ENCODE measurements at regions not wholly inside any gene's neighbourhood (a gene's known extent, or its start where the extent isn't known, plus 50 kb on each side); places are given as distances from the start of the nearest gene placed in this dataset.
"Not testable (repeated sequence)": the region's sequence is repeated elsewhere in the genome, so short reads cannot be mapped to it uniquely, and the experiment has no call there.

GRCh38 chr10:25839683-25840082 lies 94.3 kb upstream of the MYO3A start:
- Histone ChIP-seq H3K9ac (ENCODE audit: low read depth, low read length) (no peak overlapping the region), H3K9me3 (ENCODE audit: control insufficient read depth, insufficient read depth, low read length) (no peaks in the 10 kb centered on the region), H3K36me3 (ENCODE audit: insufficient read depth, low read length) (no peaks in the 10 kb centered on the region), H3K4me1 (ENCODE audit: insufficient read depth, low read length) (no peaks in the 10 kb centered on the region)

GRCh38 chr10:25840875-25841274 lies 93.2 kb upstream of the MYO3A start:
- H3K9me3 ChIP-seq (ENCODE audit: control insufficient read depth, insufficient read depth, low read length); H3K4me1 ChIP-seq (ENCODE audit: insufficient read depth, low read length); H3K36me3 ChIP-seq (ENCODE audit: insufficient read depth, low read length); H3K9ac ChIP-seq (ENCODE audit: low read depth, low read length): not testable (repeated sequence)

DNA sequence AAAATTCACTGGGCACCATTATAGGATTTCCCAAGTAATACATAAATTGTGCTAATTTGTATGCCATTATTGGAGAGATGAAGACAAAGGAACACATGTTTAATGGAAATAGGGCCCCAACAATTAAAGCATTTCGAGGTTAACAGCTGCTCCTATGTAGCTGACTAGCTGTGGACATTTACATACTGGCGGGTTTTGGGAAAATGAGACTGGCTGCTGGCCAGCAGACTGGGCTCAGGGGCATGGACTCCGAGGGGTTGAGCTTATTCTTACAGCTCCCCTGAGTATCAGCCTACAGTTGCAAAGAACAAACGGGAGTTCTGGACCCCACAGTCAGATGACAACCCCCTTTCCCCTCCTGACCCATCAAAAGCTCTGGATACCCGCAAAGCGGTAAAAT lies 91.9 kb upstream of the MYO3A start:
- no peak overlapping the region for H3K9ac ChIP-seq (ENCODE audit: low read depth, low read length)
- no peaks in the 10 kb centered on the region for H3K9me3 ChIP-seq (ENCODE audit: control insufficient read depth, insufficient read depth, low read length)
- no peaks in the 10 kb centered on the region for H3K4me1 ChIP-seq (ENCODE audit: insufficient read depth, low read length)

DNA sequence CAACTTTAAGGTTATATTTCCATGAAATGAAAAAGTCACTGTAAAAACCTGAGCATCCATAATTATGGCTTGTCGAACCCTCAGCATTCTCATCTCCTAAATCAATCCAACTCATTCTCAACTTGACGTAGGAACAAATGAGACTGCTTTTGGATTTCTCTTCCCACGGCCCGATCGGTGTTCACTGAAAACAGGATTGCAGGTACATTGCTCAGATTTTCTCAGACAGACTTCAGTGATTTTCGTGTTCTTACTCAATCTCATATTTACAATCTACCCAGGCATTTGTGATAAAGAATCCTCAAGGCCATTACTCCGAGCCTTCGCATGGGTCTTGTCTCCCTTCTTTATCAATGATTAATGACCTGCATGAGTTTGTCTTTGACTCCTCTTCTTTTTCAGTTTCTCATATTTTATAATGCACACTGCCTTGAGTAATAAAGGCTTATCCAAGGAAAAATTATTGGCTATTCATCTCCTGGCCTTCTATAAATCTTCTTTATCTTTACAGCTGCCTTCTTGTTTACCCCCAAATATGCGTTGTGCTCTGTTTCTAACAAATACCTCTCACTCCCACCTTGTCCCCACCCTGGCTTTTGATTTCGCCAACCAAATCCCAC lies 90.4 kb upstream of the MYO3A start:
- Histone ChIP-seq H3K36me3 (ENCODE audit: insufficient read depth, low read length) (no peaks in the 10 kb centered on the region), H3K9ac (ENCODE audit: low read depth, low read length) (no peak overlapping the region)

More for the DNA sequence above, 91.9 kb upstream of the MYO3A start:
- H3K36me3 ChIP-seq (ENCODE audit: insufficient read depth, low read length), result no peaks in the 10 kb centered on the region

GRCh38 chr10:25844716-25845115 lies 89.3 kb upstream of the MYO3A start:
- not testable (repeated sequence) for H3K9me3 ChIP-seq (ENCODE audit: control insufficient read depth, insufficient read depth, low read length); H3K4me1 ChIP-seq (ENCODE audit: insufficient read depth, low read length); H3K9ac ChIP-seq (ENCODE audit: low read depth, low read length); H3K36me3 ChIP-seq (ENCODE audit: insufficient read depth, low read length)

More for the DNA sequence above, 90.4 kb upstream of the MYO3A start:
- Histone ChIP-seq H3K4me1 (ENCODE audit: insufficient read depth, low read length) (no peaks in the 10 kb centered on the region), H3K9me3 (ENCODE audit: control insufficient read depth, insufficient read depth, low read length) (no peaks in the 10 kb centered on the region)

- Histone ChIP-seq H3K9ac (ENCODE audit: low read depth, low read length) (no peak overlapping the region), H3K4me1 (ENCODE audit: insufficient read depth, low read length) (peaks cover 25% of the 10 kb centered on the region), H3K9me3 (ENCODE audit: control insufficient read depth, insufficient read depth, low read length) (no peaks in the 10 kb centered on the region), H3K36me3 (ENCODE audit: insufficient read depth, low read length) (no peaks in the 10 kb centered on the region)
These were observed 84.8 kb upstream of the MYO3A start for GRCh38 chr10:25849268-25849667.

- Histone ChIP-seq H3K9ac (ENCODE audit: low read depth, low read length) (no peak overlapping the region), H3K9me3 (ENCODE audit: control insufficient read depth, insufficient read depth, low read length) (no peaks in the 10 kb centered on the region), H3K36me3 (ENCODE audit: insufficient read depth, low read length) (no peaks in the 10 kb centered on the region), H3K4me1 (ENCODE audit: insufficient read depth, low read length) (peaks cover 25% of the 10 kb centered on the region)
These were observed 84.0 kb upstream of the MYO3A start for GRCh38 chr10:25849988-25850387.

GRCh38 chr10:25851548-25851947 lies 82.5 kb upstream of the MYO3A start:
- H3K36me3 ChIP-seq (ENCODE audit: insufficient read depth, low read length), result no peaks in the 10 kb centered on the region
- H3K9me3 ChIP-seq (ENCODE audit: control insufficient read depth, insufficient read depth, low read length), result no peaks in the 10 kb centered on the region
- H3K9ac ChIP-seq (ENCODE audit: low read depth, low read length), result no peak overlapping the region
- H3K4me1 ChIP-seq (ENCODE audit: insufficient read depth, low read length), result peaks cover 25% of the 10 kb centered on the region

GRCh38 chr10:25852364-25852941 lies 81.6 kb upstream of the MYO3A start:
- peaks cover 25% of the 10 kb centered on the region for H3K4me1 ChIP-seq (ENCODE audit: insufficient read depth, low read length)

GRCh38 chr10:25858076-25858475 lies 76.0 kb upstream of the MYO3A start:
- Histone ChIP-seq H3K4me1 (ENCODE audit: insufficient read depth, low read length) (no peaks in the 10 kb centered on the region), H3K9ac (ENCODE audit: low read depth, low read length) (no peak overlapping the region), H3K9me3 (ENCODE audit: control insufficient read depth, insufficient read depth, low read length) (no peaks in the 10 kb centered on the region), H3K36me3 (ENCODE audit: insufficient read depth, low read length) (no peaks in the 10 kb centered on the region)

More at GRCh38 chr10:25852364-25852941, 81.6 kb upstream of the MYO3A start:
- H3K9me3 ChIP-seq (ENCODE audit: control insufficient read depth, insufficient read depth, low read length), result no peaks in the 10 kb centered on the region
- no peak overlapping the region for H3K9ac ChIP-seq (ENCODE audit: low read depth, low read length)
- no peaks in the 10 kb centered on the region for H3K36me3 ChIP-seq (ENCODE audit: insufficient read depth, low read length)

DNA sequence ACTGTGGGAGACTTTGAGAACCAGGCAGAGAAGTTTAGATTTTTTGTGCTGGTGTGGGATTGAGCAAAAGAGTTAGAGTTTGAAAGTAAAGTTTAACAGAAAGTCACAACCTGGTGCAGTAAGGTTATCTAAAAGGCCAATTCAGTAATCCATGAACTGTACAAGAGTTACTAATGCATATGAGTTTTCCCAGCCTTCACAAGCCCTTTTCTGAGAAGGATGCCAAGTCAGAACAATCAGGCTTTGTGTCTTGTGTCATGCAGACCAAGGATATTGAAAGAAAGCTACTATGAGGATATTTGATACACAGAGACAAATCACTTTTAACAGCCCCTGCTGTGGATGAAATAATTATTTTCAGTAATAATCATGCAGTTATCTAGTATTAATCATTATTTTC lies 68.8 kb upstream of the MYO3A start:
- no peaks in the 10 kb centered on the region for H3K9me3 ChIP-seq (ENCODE audit: control insufficient read depth, insufficient read depth, low read length)

GRCh38 chr10:25867321-25867720 lies 66.7 kb upstream of the MYO3A start:
- Histone ChIP-seq H3K9ac (ENCODE audit: low read depth, low read length) (no peak overlapping the region), H3K4me1 (ENCODE audit: insufficient read depth, low read length) (no peaks in the 10 kb centered on the region), H3K9me3 (ENCODE audit: control insufficient read depth, insufficient read depth, low read length) (0 out of 2 replicates have a peak, but pooled peaks cover 4% of the 10 kb centered on the region), H3K36me3 (ENCODE audit: insufficient read depth, low read length) (no peaks in the 10 kb centered on the region)

More for the DNA sequence above, 68.8 kb upstream of the MYO3A start:
- H3K4me1 ChIP-seq (ENCODE audit: insufficient read depth, low read length), result no peaks in the 10 kb centered on the region
- H3K36me3 ChIP-seq (ENCODE audit: insufficient read depth, low read length), result no peaks in the 10 kb centered on the region
- H3K9ac ChIP-seq (ENCODE audit: low read depth, low read length), result no peak overlapping the region

- H3K9ac ChIP-seq (ENCODE audit: low read depth, low read length), result no peak overlapping the region
- no peaks in the 10 kb centered on the region for H3K4me1 ChIP-seq (ENCODE audit: insufficient read depth, low read length)
- 0 out of 2 replicates have a peak, but pooled peaks cover 4% of the 10 kb centered on the region for H3K9me3 ChIP-seq (ENCODE audit: control insufficient read depth, insufficient read depth, low read length)
- H3K36me3 ChIP-seq (ENCODE audit: insufficient read depth, low read length), result no peaks in the 10 kb centered on the region
These were observed 64.9 kb upstream of the MYO3A start for GRCh38 chr10:25869067-25869591.

- H3K9me3 ChIP-seq (ENCODE audit: control insufficient read depth, insufficient read depth, low read length), result 0 out of 2 replicates have a peak, but pooled peaks cover 4% of the 10 kb centered on the region
- no peaks in the 10 kb centered on the region for H3K4me1 ChIP-seq (ENCODE audit: insufficient read depth, low read length)
- H3K9ac ChIP-seq (ENCODE audit: low read depth, low read length), result no peak overlapping the region
- H3K36me3 ChIP-seq (ENCODE audit: insufficient read depth, low read length), result no peaks in the 10 kb centered on the region
These were observed 64.4 kb upstream of the MYO3A start for GRCh38 chr10:25869609-25870008.

- H3K36me3 ChIP-seq (ENCODE audit: insufficient read depth, low read length); H3K9me3 ChIP-seq (ENCODE audit: control insufficient read depth, insufficient read depth, low read length); H3K4me1 ChIP-seq (ENCODE audit: insufficient read depth, low read length); H3K9ac ChIP-seq (ENCODE audit: low read depth, low read length): not testable (repeated sequence)
These were observed 59.6 kb upstream of the MYO3A start for GRCh38 chr10:25874402-25874801.

Measured in ES-I3 (cell line).